Posterior cingulate gyrus (tissue), 11 donors: ENCODE measurements at regions not wholly inside any gene's neighbourhood (a gene's known extent, or its start where the extent isn't known, plus 50 kb on each side); places are given as distances from the start of the nearest gene placed in this dataset.
A peak's percentile ranks its signal among the peaks of the same experiment; 100 is the strongest.

Experiments used
- DNase-seq, 10 donors: peaks; one replicate each; pipeline versions ENCODE4 v3.0.0 to v3.0.0-alpha.2; 2020 to 2021; ENCODE audit warnings: mixed read lengths in 3 of 10
- intact Hi-C: fragments of 100-400 bp; cut with DNase I; formaldehyde crosslinking; loops from one replicate; pipeline ENCODE4 v1.15.1; 2023

- no peak for DNase-seq
- intact Hi-C loops: no loop called here
Measured at GRCh38 chr12:28811457-28811856, 337.6 kb upstream of the FAR2 start.

DNA sequence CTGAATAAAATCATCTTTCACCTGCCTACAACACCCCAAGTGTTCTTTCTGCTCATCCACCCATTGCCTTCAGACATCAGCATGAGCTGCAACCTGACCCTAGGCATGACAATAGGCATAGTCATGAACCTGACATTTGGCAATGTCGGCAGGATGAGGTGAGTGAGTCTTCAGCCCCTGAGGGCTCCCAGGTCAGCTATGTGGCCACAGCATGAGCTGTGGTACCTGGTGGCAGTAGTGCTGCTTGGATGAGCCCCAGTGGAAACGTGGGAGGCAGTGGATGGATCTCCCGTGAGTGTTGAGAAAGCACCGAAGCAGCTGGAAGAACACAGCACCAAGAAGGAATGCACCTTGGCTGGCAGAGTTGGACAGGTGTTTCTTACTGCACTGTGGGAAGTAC, 334.8 kb upstream of the FAR2 start:
- intact Hi-C loops: no loop called here
- no peak for DNase-seq

DNA sequence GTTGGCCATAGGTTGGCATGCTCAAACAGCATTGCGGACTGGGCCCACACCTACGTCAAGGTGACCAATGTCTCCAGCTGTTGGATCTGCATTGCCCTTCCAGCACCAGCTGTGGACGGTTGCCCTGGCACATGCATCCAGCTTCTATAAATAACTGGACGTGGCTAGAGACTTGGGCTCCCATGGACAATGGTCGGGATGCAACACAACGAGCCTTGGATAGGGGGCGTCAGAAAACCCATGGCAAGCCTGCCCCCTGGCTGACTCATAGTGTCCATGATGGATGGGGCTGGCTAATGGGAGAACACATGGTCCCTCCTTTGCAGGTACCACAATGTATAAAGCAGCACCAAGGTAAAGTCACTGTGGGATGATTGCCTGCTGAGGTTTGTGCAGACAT, 331.6 kb upstream of the FAR2 start:
- no peak for DNase-seq
- intact Hi-C loops: no loop called here

- no peak for DNase-seq
- intact Hi-C loops: no loop called here
Measured at GRCh38 chr12:28824193-28824846, 324.8 kb upstream of the FAR2 start.

GRCh38 chr12:28824849-28825248, 324.2 kb upstream of the FAR2 start:
- intact Hi-C loops: no loop called here
- no peak for DNase-seq

DNA sequence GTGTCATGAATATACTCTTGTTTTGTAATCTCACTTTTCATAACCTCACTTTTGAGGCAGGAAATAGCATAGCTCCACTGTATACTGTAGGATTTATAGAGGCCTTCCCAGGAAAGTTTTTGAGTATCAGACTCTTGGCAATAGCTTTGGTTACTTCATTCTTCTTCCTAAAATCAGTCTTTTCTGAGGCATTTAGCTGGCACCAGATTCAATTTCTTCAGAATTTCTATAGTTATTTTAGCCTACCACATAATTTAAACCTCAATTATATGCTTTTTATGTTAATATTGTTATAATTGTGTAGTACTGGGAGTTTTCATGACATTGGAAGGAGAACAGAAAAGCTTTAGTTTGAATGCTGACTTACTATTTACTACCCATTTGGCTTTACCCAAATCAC, 322.3 kb upstream of the FAR2 start:
- intact Hi-C loops: no loop called here
- DNase-seq: no peak

DNA sequence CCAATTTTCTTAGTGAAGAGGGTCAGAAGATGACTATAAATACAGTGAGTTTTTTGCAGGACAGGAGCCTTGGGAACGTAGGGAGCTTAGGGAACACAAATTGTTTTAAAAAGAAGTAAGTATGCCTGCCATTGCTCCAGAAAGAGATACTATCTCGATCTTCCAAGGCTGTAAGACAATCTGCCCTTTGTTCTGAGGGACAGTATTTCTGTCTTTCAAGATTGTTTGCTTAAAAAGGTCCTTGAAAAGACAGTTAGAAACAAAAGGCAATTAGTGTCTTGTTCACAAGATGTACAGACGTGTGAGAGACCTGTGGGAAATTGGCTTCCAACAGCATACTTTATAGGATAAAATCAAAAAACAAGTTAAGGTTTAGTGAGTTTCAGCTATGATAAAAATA, 321.2 kb upstream of the FAR2 start:
- intact Hi-C loops: no loop called here
- DNase-seq: no peak

GRCh38 chr12:28828318-28828717, 320.8 kb upstream of the FAR2 start:
- DNase-seq: no peak
- intact Hi-C loops: no loop called here

DNA sequence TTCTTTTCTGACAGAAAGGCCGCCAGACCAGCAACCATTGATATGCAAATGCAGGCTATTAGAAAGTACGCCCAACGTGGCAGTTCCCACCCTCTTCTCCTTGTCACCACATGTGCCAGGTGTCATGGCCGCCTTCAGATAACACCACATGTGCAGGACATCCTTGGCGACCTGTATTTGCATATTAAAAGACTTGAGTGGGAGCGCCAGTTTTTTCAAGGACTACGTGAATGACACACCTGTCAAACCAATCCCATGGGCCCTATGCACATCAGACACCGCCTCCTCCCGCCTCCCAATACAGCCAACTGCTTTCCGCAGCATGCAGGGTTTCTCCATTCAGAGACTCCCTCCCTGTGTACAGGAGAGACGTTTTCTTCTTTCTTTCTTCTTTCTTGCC, 318.6 kb upstream of the FAR2 start:
- intact Hi-C loops: no loop called here
- no peak for DNase-seq

DNA sequence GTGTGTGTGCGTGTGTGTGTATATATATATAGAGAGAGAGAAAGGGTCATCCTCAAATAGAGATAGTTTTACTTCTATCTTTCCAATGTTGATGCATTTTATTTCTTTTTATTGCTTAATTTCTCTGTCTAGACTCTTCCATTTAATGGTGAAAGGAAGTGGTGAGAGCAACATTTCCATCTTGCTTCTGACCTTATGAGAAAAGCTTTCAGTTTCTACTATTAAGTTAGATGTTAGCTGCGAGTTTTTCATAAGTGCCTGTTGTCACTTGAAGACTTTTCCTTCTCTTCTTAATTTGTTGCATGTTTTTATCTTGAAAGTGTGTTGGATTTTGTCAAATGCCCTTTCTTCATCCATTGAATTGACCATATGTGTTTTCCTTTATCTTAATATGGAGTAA, 304.4 kb upstream of the FAR2 start:
- intact Hi-C loops: no loop called here
- DNase-seq: no peak

- intact Hi-C loops: no loop called here
- DNase-seq: no peak
Measured at GRCh38 chr12:28851781-28852180, 297.3 kb upstream of the FAR2 start.

DNA sequence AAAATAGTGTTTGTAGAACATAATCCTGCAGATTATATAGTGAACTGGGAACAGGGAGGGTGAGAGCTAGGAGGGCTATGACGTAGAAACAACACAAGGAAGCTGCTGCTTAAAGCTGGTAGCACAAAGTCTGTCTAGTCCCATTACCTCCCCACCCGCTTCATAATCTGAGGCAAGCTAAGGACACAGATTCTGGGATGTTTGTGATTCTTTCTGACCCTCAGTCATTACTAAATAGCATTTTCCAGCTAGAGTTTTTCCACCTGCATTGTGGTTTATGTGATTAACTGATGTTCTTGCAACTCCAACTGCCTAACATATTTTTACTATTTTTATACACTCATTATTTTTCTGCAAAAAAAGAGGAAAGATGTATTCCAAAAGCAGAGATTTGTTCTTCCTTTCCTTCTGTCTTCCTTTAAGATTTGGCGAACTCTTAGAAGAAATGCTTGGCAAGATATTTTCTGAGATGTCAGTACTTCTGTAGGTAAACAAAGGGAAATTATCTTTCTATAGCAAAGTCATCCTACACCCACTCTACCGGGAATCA, 293.2 kb upstream of the FAR2 start:
- intact Hi-C loops: no loop called here
- no peak for DNase-seq

GRCh38 chr12:28857369-28857768, 291.7 kb upstream of the FAR2 start:
- intact Hi-C loops: no loop called here
- no peak for DNase-seq

- intact Hi-C loops: no loop called here
Measured at GRCh38 chr12:28859551-28859950, 289.5 kb upstream of the FAR2 start.

GRCh38 chr12:28865776-28866175, 283.3 kb upstream of the FAR2 start:
- intact Hi-C loops: no loop called here

More at GRCh38 chr12:28859551-28859950, 289.5 kb upstream of the FAR2 start:
- DNase-seq: no peak

GRCh38 chr12:28866296-28866695, 282.8 kb upstream of the FAR2 start:
- no peak for DNase-seq
- intact Hi-C loops: no loop called here

More at GRCh38 chr12:28865776-28866175, 283.3 kb upstream of the FAR2 start:
- DNase-seq: no peak

DNA sequence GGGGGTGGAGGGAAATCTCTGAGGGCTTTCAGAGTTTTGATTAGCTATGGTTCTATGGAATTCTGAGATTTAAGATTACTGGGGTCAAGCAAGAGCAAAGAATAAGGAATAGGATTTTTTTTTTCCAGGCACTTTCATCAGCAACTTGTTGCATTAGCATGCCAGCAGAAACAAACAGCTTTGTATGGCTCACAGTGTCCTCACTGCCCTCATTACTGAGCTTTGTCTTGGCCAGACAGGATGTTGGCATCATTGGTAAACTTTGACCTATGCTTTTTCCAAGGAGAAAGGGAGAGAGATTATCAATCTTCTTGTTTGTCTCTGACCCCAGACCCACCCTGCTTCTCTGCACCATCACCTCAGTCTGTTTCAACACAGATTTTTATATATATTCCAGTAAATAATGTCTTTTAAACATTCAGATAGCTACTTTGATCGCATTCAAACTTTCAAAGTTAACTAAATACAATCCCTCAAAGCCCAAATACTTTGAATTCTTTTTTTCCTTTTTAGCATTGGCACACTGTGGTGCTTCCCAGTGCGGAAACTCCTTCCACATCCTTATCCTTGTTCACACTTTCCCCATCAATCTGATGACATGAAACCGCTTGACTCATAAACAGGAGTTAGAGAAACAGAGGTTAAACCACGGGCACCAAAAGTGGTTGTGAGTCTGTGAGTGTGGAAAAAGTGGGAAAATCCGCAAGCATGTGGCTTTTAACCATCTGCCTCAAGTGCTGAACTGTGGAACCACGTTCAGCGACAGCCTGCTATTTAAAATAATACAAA, 282.2 kb upstream of the FAR2 start:
- intact Hi-C loops: no loop called here
- no peak for DNase-seq

DNA sequence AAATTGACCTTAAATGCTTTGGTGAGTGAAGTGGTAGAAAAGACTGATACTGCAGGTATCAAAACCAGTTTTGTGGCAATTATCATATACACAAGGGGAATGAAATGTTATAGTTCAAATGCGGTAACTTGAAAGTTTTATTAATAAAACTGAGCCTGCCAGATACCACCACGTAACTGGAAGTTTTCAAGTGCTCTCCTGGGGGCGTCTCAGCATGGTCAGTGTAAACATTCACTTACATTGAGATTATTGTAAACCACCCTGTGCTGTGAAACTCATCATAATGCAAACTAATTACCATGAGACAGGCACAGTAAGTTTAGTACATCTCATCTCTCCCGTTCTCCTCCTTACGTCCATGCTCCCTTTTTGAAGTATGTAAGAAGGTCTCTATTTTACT, 280.7 kb upstream of the FAR2 start:
- no peak for DNase-seq
- intact Hi-C loops: no loop called here

GRCh38 chr12:28869197-28869596, 279.9 kb upstream of the FAR2 start:
- no peak for DNase-seq
- intact Hi-C loops: no loop called here

GRCh38 chr12:28870839-28871440, 278.1 kb upstream of the FAR2 start:
- no peak for DNase-seq
- intact Hi-C loops: loop anchor here (10.0 kb wide), 1 partner anchor 194 kb away; no protein-coding TSS in a partner anchor

DNA sequence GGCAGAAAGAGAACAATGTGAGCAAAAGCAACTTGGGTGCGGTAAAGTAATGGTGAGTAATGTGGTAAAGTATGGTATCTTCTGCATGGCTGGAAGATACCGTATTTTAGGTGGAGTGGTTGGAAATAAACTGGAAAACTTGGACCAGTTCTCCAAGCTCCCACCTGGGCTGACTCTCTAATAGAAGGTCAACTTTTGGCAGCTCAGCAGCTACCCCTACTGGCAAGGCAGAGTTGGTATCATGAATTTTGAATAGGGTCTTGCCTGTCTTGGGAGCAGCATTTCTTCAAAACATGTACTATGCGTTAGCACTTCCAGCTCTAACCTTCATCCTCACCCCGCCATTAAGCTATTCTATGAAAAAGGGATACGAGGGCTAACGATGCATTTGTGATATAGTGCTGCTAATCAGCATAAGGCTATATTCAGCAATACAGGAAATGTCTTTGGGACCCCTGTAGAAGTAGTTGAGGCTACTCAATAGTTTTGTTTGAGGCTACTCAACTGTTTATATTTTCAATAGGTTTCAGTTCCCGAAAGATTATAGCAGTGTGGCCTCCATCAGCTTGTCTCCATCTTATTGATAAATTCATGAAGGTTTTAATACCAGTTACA, 276.3 kb upstream of the FAR2 start:
- peak in 6 of 10 donors; percentile 8 to 63 (median 32) for DNase-seq
- intact Hi-C loops: loop anchor here (10.0 kb wide), 1 partner anchor 192 kb away; no protein-coding TSS in a partner anchor
